ENCODE measurements at regions not wholly inside any gene's neighbourhood (a gene's known extent, or its start where the extent isn't known, plus 50 kb on each side); places are given as distances from the start of the nearest gene placed in this dataset.

- no peak for TF ChIP-seq CTCF (IDR thresholded peaks at IDR 0.05)
- TF ChIP-seq EZH2 (IDR thresholded peaks at IDR 0.05; ENCODE audit: borderline replicate concordance, insufficient read depth, low read depth, low read length, poor library complexity, severe bottlenecking) = no peak
Measured at GRCh38 chr5:60529001-60529400, 171.0 kb downstream of the DEPDC1B start.
